Osteocyte (in vitro differentiated cells): ENCODE measurements at regions not wholly inside any gene's neighbourhood (a gene's known extent, or its start where the extent isn't known, plus 50 kb on each side); places are given as distances from the start of the nearest gene placed in this dataset.
"Not testable (repeated sequence)": the region's sequence is repeated elsewhere in the genome, so short reads cannot be mapped to it uniquely, and the experiment has no call there.

Experiments used
- DNase-seq: peaks from one replicate; pipeline ENCODE4 v3.0.0; 2021; ENCODE audit warnings: mixed read lengths; ENCODE audit not compliant: unreplicated experiment; ENCODE audit errors: extremely low spot score
- H3K27ac Mint-ChIP-seq: one replicate; pipeline ENCODE4 v1.8.0; 2021; ENCODE audit warnings: mild to moderate bottlenecking, mixed read lengths; ENCODE audit not compliant: unreplicated experiment
- H3K27me3 Mint-ChIP-seq: one replicate; pipeline ENCODE4 v1.8.0; 2021; ENCODE audit warnings: mixed read lengths; ENCODE audit not compliant: unreplicated experiment
- H3K36me3 Mint-ChIP-seq: one replicate; pipeline ENCODE4 v1.8.0; 2021; ENCODE audit warnings: mixed read lengths; ENCODE audit not compliant: unreplicated experiment
- H3K4me1 Mint-ChIP-seq: one replicate; pipeline ENCODE4 v1.8.0; 2021; ENCODE audit warnings: mixed read lengths; ENCODE audit not compliant: unreplicated experiment
- H3K4me3 Mint-ChIP-seq: one replicate; pipeline ENCODE4 v1.8.0; 2021; ENCODE audit warnings: mild to moderate bottlenecking, moderate library complexity, mixed read lengths; ENCODE audit not compliant: unreplicated experiment
- H3K9me3 Mint-ChIP-seq: one replicate; pipeline ENCODE4 v1.8.0; 2021; ENCODE audit warnings: mixed read lengths; ENCODE audit not compliant: unreplicated experiment
- TF ChIP-seq, protein P1 (sequence below): fragments of 200-600 bp; sonication (generic); IDR thresholded peaks from 2 replicates; pipeline ENCODE4 v1.5.0; 2021; ENCODE audit warnings: antibody characterized with exemption, mild to moderate bottlenecking, moderate library complexity

DNA sequence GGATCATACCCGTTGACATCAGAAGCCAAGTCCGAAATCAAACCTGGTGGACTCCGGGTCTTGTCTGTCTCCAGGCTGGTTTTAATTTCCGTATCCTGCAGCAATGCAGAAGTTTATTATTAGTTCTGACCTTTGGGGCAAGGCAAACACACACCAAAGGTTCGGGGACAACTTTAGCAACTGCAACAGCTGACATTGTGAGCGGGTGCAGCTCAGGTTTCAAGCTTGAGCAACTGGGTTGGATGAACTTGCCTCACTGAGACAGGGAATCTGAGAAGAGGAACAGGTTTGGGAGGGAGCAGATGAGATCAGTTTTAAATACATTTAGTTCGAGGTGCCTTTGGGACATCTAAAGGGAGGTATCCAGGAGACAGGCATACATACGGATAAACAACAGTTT, 110.7 kb downstream of the GNL3L start:
- no peaks in the 10 kb centered on the region for H3K36me3 Mint-ChIP-seq
- H3K4me1 Mint-ChIP-seq: peaks cover 20% of the 10 kb centered on the region
- peak overlapping the region; percentile 100 for H3K27ac Mint-ChIP-seq
- no peaks in the 10 kb centered on the region for H3K27me3 Mint-ChIP-seq
- peaks cover 8% of the 10 kb centered on the region for H3K9me3 Mint-ChIP-seq
- no peak for DNase-seq
- TF ChIP-seq, protein P1, sequence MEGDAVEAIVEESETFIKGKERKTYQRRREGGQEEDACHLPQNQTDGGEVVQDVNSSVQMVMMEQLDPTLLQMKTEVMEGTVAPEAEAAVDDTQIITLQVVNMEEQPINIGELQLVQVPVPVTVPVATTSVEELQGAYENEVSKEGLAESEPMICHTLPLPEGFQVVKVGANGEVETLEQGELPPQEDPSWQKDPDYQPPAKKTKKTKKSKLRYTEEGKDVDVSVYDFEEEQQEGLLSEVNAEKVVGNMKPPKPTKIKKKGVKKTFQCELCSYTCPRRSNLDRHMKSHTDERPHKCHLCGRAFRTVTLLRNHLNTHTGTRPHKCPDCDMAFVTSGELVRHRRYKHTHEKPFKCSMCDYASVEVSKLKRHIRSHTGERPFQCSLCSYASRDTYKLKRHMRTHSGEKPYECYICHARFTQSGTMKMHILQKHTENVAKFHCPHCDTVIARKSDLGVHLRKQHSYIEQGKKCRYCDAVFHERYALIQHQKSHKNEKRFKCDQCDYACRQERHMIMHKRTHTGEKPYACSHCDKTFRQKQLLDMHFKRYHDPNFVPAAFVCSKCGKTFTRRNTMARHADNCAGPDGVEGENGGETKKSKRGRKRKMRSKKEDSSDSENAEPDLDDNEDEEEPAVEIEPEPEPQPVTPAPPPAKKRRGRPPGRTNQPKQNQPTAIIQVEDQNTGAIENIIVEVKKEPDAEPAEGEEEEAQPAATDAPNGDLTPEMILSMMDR: no peak
- H3K4me3 Mint-ChIP-seq: peak overlapping the region; percentile 88

DNA sequence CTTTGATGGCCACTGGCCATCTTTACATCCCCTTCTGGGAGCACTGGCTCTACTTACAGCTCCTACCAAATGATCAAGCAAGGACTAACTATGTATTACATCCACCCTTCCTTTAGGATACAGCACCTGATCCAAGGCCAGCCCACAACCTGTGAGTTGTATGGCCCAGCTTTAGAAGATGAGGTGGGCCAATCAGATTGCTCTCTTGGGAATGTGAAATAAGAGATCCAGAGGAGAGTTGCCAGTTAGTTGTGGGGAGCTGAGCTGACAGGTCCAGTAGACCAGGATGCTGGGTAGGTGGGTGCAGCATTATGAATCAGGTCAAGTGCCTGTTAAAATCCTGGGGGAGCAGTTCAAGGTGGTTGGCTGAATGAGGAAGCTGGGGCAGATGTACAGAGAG, 111.5 kb downstream of the GNL3L start:
- peaks cover 16% of the 10 kb centered on the region for H3K4me1 Mint-ChIP-seq
- peaks cover 6% of the 10 kb centered on the region for H3K9me3 Mint-ChIP-seq
- no peak overlapping the region for H3K4me3 Mint-ChIP-seq
- peak overlapping the region; percentile 100 for H3K27ac Mint-ChIP-seq
- no peaks in the 10 kb centered on the region for H3K27me3 Mint-ChIP-seq
- no peak for DNase-seq
- H3K36me3 Mint-ChIP-seq: no peaks in the 10 kb centered on the region
- TF ChIP-seq, protein P1: no peak

DNA sequence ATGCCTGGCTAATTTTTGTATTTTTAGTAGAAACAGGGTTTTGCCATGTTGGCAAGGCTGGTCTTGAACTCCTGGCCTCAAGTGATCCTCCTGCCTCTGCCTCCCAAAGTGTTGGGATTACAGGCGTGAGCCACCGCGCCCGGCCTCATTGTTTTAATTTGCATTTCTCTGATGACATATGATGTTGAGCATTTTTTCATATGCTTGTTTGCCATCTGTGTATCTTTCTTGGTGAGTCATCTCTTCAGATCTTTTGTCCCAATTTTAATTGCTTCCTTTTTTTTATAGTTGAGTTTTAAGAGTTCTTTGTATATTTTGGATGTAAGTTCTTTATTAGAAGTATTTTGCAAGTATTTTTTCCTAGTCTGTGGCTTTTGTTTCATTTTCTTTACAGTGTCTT, 117.6 kb downstream of the GNL3L start:
- not testable (repeated sequence) for H3K4me3 Mint-ChIP-seq, H3K27me3 Mint-ChIP-seq, H3K27ac Mint-ChIP-seq, H3K36me3 Mint-ChIP-seq, H3K4me1 Mint-ChIP-seq, DNase-seq
- H3K9me3 Mint-ChIP-seq: peaks cover 26% of the 10 kb centered on the region

DNA sequence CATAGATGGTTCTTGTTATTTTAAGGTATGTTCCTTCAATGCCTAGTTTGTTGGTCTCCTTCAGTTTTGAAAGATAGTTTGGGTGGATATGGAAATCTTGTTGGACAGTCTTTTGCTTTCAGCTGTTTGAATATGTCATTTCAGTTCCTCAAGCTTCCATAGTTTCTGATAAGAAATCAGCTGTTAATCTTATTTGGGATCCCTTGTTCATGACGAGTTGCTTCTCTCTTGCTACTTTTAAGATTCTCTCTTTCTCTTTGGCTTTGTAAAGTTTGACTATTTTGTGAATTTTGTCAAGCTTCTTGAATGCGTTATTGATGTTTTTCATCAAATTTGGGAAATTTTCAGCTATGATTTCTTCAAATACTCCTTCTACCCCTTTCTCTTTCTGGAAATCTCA, 129.5 kb downstream of the GNL3L start:
- H3K36me3 Mint-ChIP-seq: no peaks in the 10 kb centered on the region
- DNase-seq: no peak
- no peak overlapping the region for H3K27ac Mint-ChIP-seq
- peaks cover 33% of the 10 kb centered on the region for H3K9me3 Mint-ChIP-seq
- no peak overlapping the region for H3K4me3 Mint-ChIP-seq
- H3K4me1 Mint-ChIP-seq: no peaks in the 10 kb centered on the region
- peaks cover 2% of the 10 kb centered on the region for H3K27me3 Mint-ChIP-seq
- TF ChIP-seq, protein P1: no peak

DNA sequence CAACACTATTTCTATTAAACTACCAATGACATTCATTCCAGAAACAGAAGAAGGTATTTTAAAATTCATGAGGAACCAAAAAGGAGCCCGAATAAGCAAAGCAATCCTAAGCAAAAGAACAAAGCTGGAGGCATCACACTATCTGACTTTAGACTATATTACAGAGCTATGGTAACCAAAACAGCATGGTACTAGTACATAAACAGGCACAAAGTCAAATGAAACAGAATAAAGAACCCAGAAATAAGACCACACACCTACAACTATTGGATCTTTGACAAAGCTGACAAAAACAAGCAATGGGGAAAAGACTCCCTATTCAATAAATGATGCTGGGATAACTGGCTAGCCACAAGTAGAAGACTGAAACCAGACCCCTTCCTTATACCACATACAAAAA, 122.3 kb downstream of the ITIH6 start:
- TF ChIP-seq, protein P1: no peak
- Mint-ChIP-seq H3K4me1 (no peaks in the 10 kb centered on the region), H3K4me3 (no peak overlapping the region), H3K27me3 (no peaks in the 10 kb centered on the region), H3K27ac (no peak overlapping the region), H3K36me3 (no peaks in the 10 kb centered on the region), H3K9me3 (peaks cover 33% of the 10 kb centered on the region)
- DNase-seq: no peak

DNA sequence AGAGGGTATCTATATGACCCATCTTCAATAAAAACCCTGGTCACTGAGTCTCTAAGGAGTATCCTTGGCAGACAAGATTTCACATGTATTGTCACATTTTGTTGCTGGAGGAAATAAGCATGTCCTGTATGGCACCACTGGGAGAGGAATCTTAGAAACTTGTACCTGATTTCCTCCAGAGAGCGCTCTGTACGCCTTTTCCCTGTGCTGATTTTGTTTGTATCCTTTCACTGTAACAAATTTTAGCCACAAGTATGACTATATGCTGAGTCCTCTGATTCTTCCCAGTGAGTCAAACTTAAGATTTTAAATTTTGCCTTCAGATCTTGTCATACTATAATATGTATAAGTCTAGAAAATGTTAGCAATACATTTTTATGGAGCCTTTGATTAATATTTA, 102.8 kb downstream of the ITIH6 start:
- H3K4me3 Mint-ChIP-seq: no peak overlapping the region
- H3K36me3 Mint-ChIP-seq: no peaks in the 10 kb centered on the region
- H3K27ac Mint-ChIP-seq: no peak overlapping the region
- H3K27me3 Mint-ChIP-seq: peaks cover 2% of the 10 kb centered on the region
- peaks cover 5% of the 10 kb centered on the region for H3K9me3 Mint-ChIP-seq
- DNase-seq: no peak
- no peaks in the 10 kb centered on the region for H3K4me1 Mint-ChIP-seq
- TF ChIP-seq, protein P1: peak; percentile 32
